HEK293T (cell line): ENCODE measurements at regions not wholly inside any gene's neighbourhood (a gene's known extent, or its start where the extent isn't known, plus 50 kb on each side); places are given as distances from the start of the nearest gene placed in this dataset.

Source experiments
- CTBP1 ChIP-seq: fragments of 450-650 bp; IDR thresholded peaks from 2 replicates; pipeline ENCODE4 v1.6.1; 2016; ENCODE audit warnings: borderline replicate concordance
- FOXA1 ChIP-seq: fragments of 450-650 bp; IDR thresholded peaks from 2 replicates; pipeline ENCODE4 v1.6.1; 2016; ENCODE audit warnings: mild to moderate bottlenecking
- FOXM1 ChIP-seq: fragments of 450-650 bp; IDR thresholded peaks from 2 replicates; pipeline ENCODE4 v1.6.1; 2017; ENCODE audit warnings: mild to moderate bottlenecking, borderline replicate concordance
- HDGF ChIP-seq: fragments of 450-650 bp; IDR thresholded peaks from 2 replicates; pipeline ENCODE4 v1.6.1; 2017; ENCODE audit warnings: antibody characterized with exemption, borderline replicate concordance
- SP1 ChIP-seq: fragments of 450-650 bp; IDR thresholded peaks from 2 replicates; pipeline ENCODE4 v1.6.1; 2017
- SUZ12 ChIP-seq: fragments of 450-650 bp; IDR thresholded peaks from 2 replicates; pipeline ENCODE4 v1.6.1; 2016; ENCODE audit warnings: mild to moderate bottlenecking
- TARDBP ChIP-seq: fragments of 450-650 bp; IDR thresholded peaks from 2 replicates; pipeline ENCODE4 v1.6.1; 2016

- TF ChIP-seq SP1 (no peak), SUZ12 (no peak), CTBP1 (no peak), FOXM1 (no peak), FOXA1 (no peak), TARDBP (no peak), HDGF (no peak)
Observed at GRCh38 chr18:67385455-67385854, 131.1 kb downstream of the DSEL start.
